Spleen (tissue), 11 donors: ENCODE measurements at regions not wholly inside any gene's neighbourhood (a gene's known extent, or its start where the extent isn't known, plus 50 kb on each side); places are given as distances from the start of the nearest gene placed in this dataset.

ENCODE experiments used
- DNase-seq: peaks from one replicate; pipeline ENCODE4 v3.0.0-alpha.2; 2020
- H3K27ac ChIP-seq, 8 donors: fragments of 200-600 bp; sonication (generic) in 7 of 8; 1 replicate in 4 of 8; 2 replicates in 4 of 8; pipeline versions ENCODE4 v1.5.0 to v1.8.0; 2016 to 2021; ENCODE audit warnings: inconsistent platforms in 4 of 8, mild to moderate bottlenecking in 4 of 8, moderate library complexity in 1 of 8
- H3K27me3 ChIP-seq, 7 donors: fragments of 200-600 bp; sonication (generic) in 6 of 7; replicated peaks in 1 of 7; 1 replicate in 4 of 7; 2 replicates in 3 of 7; pipeline versions ENCODE4 v1.5.0 to v1.8.0; 2016 to 2021; ENCODE audit warnings: inconsistent platforms in 3 of 7, mild to moderate bottlenecking in 1 of 7
- H3K36me3 ChIP-seq, 6 donors: fragments of 200-600 bp; sonication (generic) in 5 of 6; 1 replicate in 4 of 6; 2 replicates in 2 of 6; pipeline versions ENCODE4 v1.5.0 to v1.8.0; 2016 to 2021; ENCODE audit warnings: inconsistent platforms in 2 of 6
- H3K4me1 ChIP-seq, 6 donors: fragments of 200-600 bp; sonication (generic) in 5 of 6; 1 replicate in 3 of 6; 2 replicates in 3 of 6; pipeline versions ENCODE4 v1.5.0 to v1.8.0; 2016 to 2021; ENCODE audit warnings: inconsistent platforms in 3 of 6
- H3K4me3 ChIP-seq, 8 donors: fragments of 200-600 bp; sonication (generic) in 7 of 8; 1 replicate in 4 of 8; 2 replicates in 4 of 8; pipeline versions ENCODE4 v1.5.0 to v1.8.0; 2016 to 2021; ENCODE audit warnings: inconsistent platforms in 4 of 8, mild to moderate bottlenecking in 4 of 8, moderate library complexity in 2 of 8
- H3K9me3 ChIP-seq, 8 donors: fragments of 200-600 bp; sonication (generic) in 7 of 8; 1 replicate in 4 of 8; 2 replicates in 4 of 8; pipeline versions ENCODE4 v1.5.0 to v1.8.0; 2016 to 2021; ENCODE audit warnings: inconsistent platforms in 4 of 8
- CTCF ChIP-seq, 11 experiments: fragments of 200-600 bp in 7 of 11; fragments of 450-650 bp in 4 of 11; sonication (generic) in 4 of 11; IDR thresholded peaks in 8 of 11; conservative IDR thresholded peaks in 3 of 11; 1 replicate in 7 of 11; 2 replicates in 4 of 11; pipeline versions ENCODE4 v1.4.0 to v1.8.0; 2016 to 2021; ENCODE audit warnings: antibody characterized with exemption in 11 of 11, inconsistent platforms in 4 of 11, mild to moderate bottlenecking in 1 of 11
- POLR2A ChIP-seq, 3 donors: fragments of 450-650 bp; IDR thresholded peaks; one replicate each; pipeline ENCODE4 v1.5.1; 2017; ENCODE audit warnings: antibody characterized with exemption in 3 of 3, mild to moderate bottlenecking in 1 of 3
- POLR2AphosphoS5 ChIP-seq, 3 donors: sonication (generic); formaldehyde crosslinking; IDR thresholded peaks; one replicate each; pipeline ENCODE4 v1.5.1; 2017; ENCODE audit warnings: antibody characterized with exemption in 3 of 3
- WGBS, 5 donors: extraction: QIAGEN DNeasy Blood & Tissue Kit in 3 of 5; methylation state at CpG; one replicate each; pipeline versions ENCODE4 v1.1.5 to v1.1.7; 2013 to 2018; 5-methylcytosine and 5-hydroxymethylcytosine counted together
- intact Hi-C: fragments of 100-400 bp; cut with DNase I; formaldehyde crosslinking; loops from one replicate; pipeline ENCODE4 v1.15.0; 2023; ENCODE audit warnings: low total_unique reads
- donor health status: healthy with polysubstance abuse.
- donor health status: DM: no; HTN: no; CAD: no; lungs with moderate emphysema.
- donor health status: DM: no; HTN: no; CAD: no.
- donor health status: Bipolar disorder and iron deficiency.
- donor health status: healthy.
- donor health status: DM: no; HTN: no; CAD: no.
- donor health status: DM: yes; HTN: yes; CAD: no.

- intact Hi-C loops, result no loop called here
- WGBS, 5 donors, result 84 to 91% (median 90%) methylated on average over 7 of the region's 7 CpGs
- Histone ChIP-seq H3K4me3 (no peak overlapping the region), H3K36me3 (no peaks in the 10 kb centered on the region), H3K9me3 (no peaks in the 10 kb centered on the region), H3K4me1 (no peaks in the 10 kb centered on the region), H3K27ac (no peak overlapping the region), H3K27me3 (no peaks in the 10 kb centered on the region)
- no peak for DNase-seq
- TF ChIP-seq POLR2A (IDR thresholded peaks at IDR 0.05) (no peak), POLR2AphosphoS5 (IDR thresholded peaks at IDR 0.05) (no peak), CTCF (IDR thresholded peaks at IDR 0.05 in 8 of 11, conservative IDR thresholded peaks at IDR 0.05 in 3 of 11) (no peak)
Measured at GRCh38 chr11:107217444-107217843, 199.2 kb upstream of the GUCY1A2 start.

GRCh38 chr11:107215010-107215409 is 196.7 kb upstream of the GUCY1A2 start:
- Histone ChIP-seq H3K27me3 (no peaks in the 10 kb centered on the region), H3K4me1 (no peaks in the 10 kb centered on the region), H3K4me3 (no peak overlapping the region), H3K36me3 (no peaks in the 10 kb centered on the region), H3K9me3 (no peaks in the 10 kb centered on the region), H3K27ac (no peak overlapping the region)
- DNase-seq, result no peak
- TF ChIP-seq CTCF (IDR thresholded peaks at IDR 0.05 in 8 of 11, conservative IDR thresholded peaks at IDR 0.05 in 3 of 11) (no peak), POLR2A (IDR thresholded peaks at IDR 0.05) (no peak), POLR2AphosphoS5 (IDR thresholded peaks at IDR 0.05) (no peak)
- WGBS, 5 donors, result 30 to 39% (median 33%) methylated on average over 2 of the region's 2 CpGs
- intact Hi-C loops, result no loop called here

GRCh38 chr11:107203656-107204055 is 185.4 kb upstream of the GUCY1A2 start:
- Histone ChIP-seq H3K27me3 (no peaks in the 10 kb centered on the region), H3K4me1 (no peaks in the 10 kb centered on the region), H3K9me3 (peaks cover 0 to 17% (median 6%) of the 10 kb centered on the region in 8 donors), H3K27ac (no peak overlapping the region), H3K36me3 (no peaks in the 10 kb centered on the region), H3K4me3 (no peak overlapping the region)
- no peak for DNase-seq
- intact Hi-C loops, result no loop called here
- WGBS, 5 donors, result 22 to 61% (median 40%) methylated on average over 1 of the region's 1 CpG
- TF ChIP-seq POLR2A (IDR thresholded peaks at IDR 0.05) (no peak), CTCF (IDR thresholded peaks at IDR 0.05 in 8 of 11, conservative IDR thresholded peaks at IDR 0.05 in 3 of 11) (no peak), POLR2AphosphoS5 (IDR thresholded peaks at IDR 0.05) (no peak)

GRCh38 chr11:107202241-107202640 is 184.0 kb upstream of the GUCY1A2 start:
- Histone ChIP-seq H3K4me1 (no peaks in the 10 kb centered on the region), H3K4me3 (no peak overlapping the region), H3K36me3 (no peaks in the 10 kb centered on the region), H3K27me3 (no peaks in the 10 kb centered on the region), H3K9me3 (peaks cover 0 to 17% (median 6%) of the 10 kb centered on the region in 8 donors), H3K27ac (no peak overlapping the region)
- intact Hi-C loops, result no loop called here
- DNase-seq, result no peak
- WGBS, 5 donors, result 57 to 84% (median 74%) methylated on average over 3 of the region's 3 CpGs
- TF ChIP-seq POLR2A (IDR thresholded peaks at IDR 0.05) (no peak), CTCF (IDR thresholded peaks at IDR 0.05 in 8 of 11, conservative IDR thresholded peaks at IDR 0.05 in 3 of 11) (no peak), POLR2AphosphoS5 (IDR thresholded peaks at IDR 0.05) (no peak)
